K562 (cell line): ENCODE measurements at regions not wholly inside any gene's neighbourhood (a gene's known extent, or its start where the extent isn't known, plus 50 kb on each side); places are given as distances from the start of the nearest gene placed in this dataset.

Source experiments
- ATAC-seq: fragments of 200-7000 bp; cut with Tn5 transposase; 3 replicates; pipeline ENCODE4 v1.9.1; 2020; ENCODE audit warnings: moderate library complexity
- BruUV-seq: library from RNA; stranded (reverse); fragments of 400-500 nt; replicated peaks from 2 replicates; lab custom pipeline; 2021; lab: Mats Ljungman, UMichigan
- CTCF ChIA-PET: fragments of 300-600 bp; formaldehyde crosslinking; extraction: SDS; loops from one replicate; lab custom pipeline; 2021; ENCODE audit warnings: low intra/inter-chr PET ratio; lab: Yijun Ruan, JAX
- POLR2A ChIA-PET: fragments of 300-600, 350-650 bp; sonication (Branson Sonifier 250); formaldehyde crosslinking; extraction: SDS; loops from one replicate; lab custom pipeline; 2021; ENCODE audit warnings: antibody characterized with exemption, inconsistent platforms; lab: Yijun Ruan, JAX
- DNase-seq, 4 experiments: peaks; one replicate each; pipeline versions ENCODE4 v3.0.0 to v3.0.0-alpha.2; 2011 to 2018; ENCODE audit warnings: low spot score in 3 of 4, mixed read lengths in 3 of 4; ENCODE audit errors: extremely low read depth in 1 of 4
- FAIRE-seq: peaks from 2 replicates; lab custom pipeline; 2011; peaks lifted over from hg19 to GRCh38; lab: Jason Lieb, UNC
- H2AFZ ChIP-seq: 2 replicates; pipeline ENCODE4 v1.6.0; 2011; ENCODE audit warnings: low read depth, low read length, control low read depth, inconsistent platforms
- H3K27ac ChIP-seq: fragments of 200-600 bp; 3 replicates; pipeline ENCODE4 v1.8.0; 2011; ENCODE audit warnings: low read depth, mild to moderate bottlenecking, control low read depth, inconsistent platforms, low read length, moderate library complexity, mixed read lengths; ENCODE audit errors: extremely low read depth
- H3K27me3 ChIP-seq, 2 experiments: fragments of 300-600 bp in 1 of 2; 2 replicates in 1 of 2; 3 replicates in 1 of 2; pipeline versions ENCODE4 v1.6.0 to v1.8.0; 2011; ENCODE audit warnings: inconsistent platforms in 2 of 2, low read length in 2 of 2, mild to moderate bottlenecking in 1 of 2, mixed read lengths in 1 of 2, moderate library complexity in 1 of 2; ENCODE audit not compliant: control insufficient read depth in 2 of 2, insufficient read depth in 2 of 2
- H3K36me3 ChIP-seq: fragments of 300-600 bp; 3 replicates; pipeline ENCODE4 v1.8.0; 2011; ENCODE audit warnings: mild to moderate bottlenecking, low read length, inconsistent platforms; ENCODE audit not compliant: control insufficient read depth, insufficient read depth
- H3K4me1 ChIP-seq, 2 experiments: fragments of 200-600 bp in 1 of 2; replicated peaks in 1 of 2; 2 replicates in 1 of 2; 3 replicates in 1 of 2; pipeline versions ENCODE4 v1.5.1 to v1.8.0; 2011; ENCODE audit warnings: inconsistent platforms in 2 of 2, low read length in 2 of 2, mild to moderate bottlenecking in 1 of 2, mixed read lengths in 1 of 2, moderate library complexity in 1 of 2; ENCODE audit not compliant: control insufficient read depth in 2 of 2, insufficient read depth in 2 of 2
- H3K4me2 ChIP-seq: 2 replicates; pipeline ENCODE4 v1.6.1; 2011; ENCODE audit warnings: low read length, control low read depth, inconsistent platforms, mixed read lengths; ENCODE audit not compliant: insufficient read depth
- H3K4me3 ChIP-seq: fragments of 200-600 bp; sonication (generic), shearing (Covaris generic); 2 replicates; pipeline ENCODE4 v1.5.1; 2016; ENCODE audit warnings: control low read depth, inconsistent platforms
- H3K79me2 ChIP-seq: fragments of 200-600 bp; 3 replicates; pipeline ENCODE4 v1.8.0; 2011; ENCODE audit warnings: low read length, inconsistent platforms; ENCODE audit not compliant: control insufficient read depth, insufficient read depth
- H3K9ac ChIP-seq, 2 experiments: 2 replicates each; pipeline versions ENCODE4 v1.6.0 to v1.6.1; 2011; ENCODE audit warnings: low read depth in 2 of 2, low read length in 2 of 2, control low read depth in 1 of 2, inconsistent platforms in 1 of 2, mild to moderate bottlenecking in 1 of 2, mixed read lengths in 1 of 2; ENCODE audit not compliant: insufficient read depth in 1 of 2
- H3K9me1 ChIP-seq: one replicate; pipeline ENCODE4 v1.6.0; 2011; ENCODE audit warnings: inconsistent platforms, mild to moderate bottlenecking, low read length, moderate library complexity; ENCODE audit not compliant: control insufficient read depth, insufficient read depth
- H3K9me3 ChIP-seq: replicated peaks from 2 replicates; pipeline ENCODE4 v1.5.1; 2011; ENCODE audit warnings: low read depth, low read length, inconsistent platforms; ENCODE audit not compliant: control insufficient read depth, insufficient read depth
- H4K20me1 ChIP-seq: replicated peaks from 2 replicates; pipeline ENCODE4 v1.6.1; 2011; ENCODE audit warnings: low read length, inconsistent platforms, mixed read lengths; ENCODE audit not compliant: control insufficient read depth, insufficient read depth
- CBX5 ChIP-seq: IDR thresholded peaks from 2 replicates; pipeline ENCODE4 v1.6.1; 2014; ENCODE audit warnings: low read depth, borderline replicate concordance
- CREB1 ChIP-seq, 2 experiments: sonication (generic) in 1 of 2; formaldehyde crosslinking in 1 of 2; IDR thresholded peaks; 2 replicates each; pipeline versions ENCODE4 v1.6.1 to v1.8.0; 2012 to 2022; ENCODE audit warnings: inconsistent platforms in 1 of 2, mild to moderate bottlenecking in 1 of 2, missing genetic modification reagents in 1 of 2, moderate library complexity in 1 of 2
- FOXA1 ChIP-seq: fragments of 450-650 bp; IDR thresholded peaks from 2 replicates; pipeline ENCODE4 v1.6.1; 2016; ENCODE audit warnings: mild to moderate bottlenecking, borderline replicate concordance
- FOXJ2 ChIP-seq: fragments of 200-800 bp; sonication (Bioruptor generic); IDR thresholded peaks from 2 replicates; pipeline ENCODE4 v1.6.1; 2016; ENCODE audit warnings: missing genetic modification characterization, missing compliant biosample characterization
- MAFK ChIP-seq: IDR thresholded peaks from 2 replicates; pipeline ENCODE4 v1.6.1; 2011; ENCODE audit warnings: low read length, improper control_type of control experiment
- MEF2D ChIP-seq: conservative IDR thresholded peaks from 2 replicates; pipeline ENCODE4 v1.6.1; 2016; ENCODE audit warnings: low read depth, missing genetic modification characterization, missing compliant biosample characterization
- RBM39 ChIP-seq: fragments of 200-400 bp; formaldehyde crosslinking; optimal IDR thresholded peaks from 2 replicates; pipeline ENCODE3; 2018; ENCODE audit warnings: low read depth, low read length
- SAFB ChIP-seq: fragments of 200-400 bp; formaldehyde crosslinking; IDR thresholded peaks from 2 replicates; pipeline ENCODE4 v1.6.1; 2017; ENCODE audit warnings: low read depth, low read length, borderline replicate concordance
- TAF15 ChIP-seq: fragments of 200-400 bp; formaldehyde crosslinking; IDR thresholded peaks from 2 replicates; pipeline ENCODE4 v1.6.1; 2017; ENCODE audit warnings: mild to moderate bottlenecking, low read depth, low read length, moderate library complexity
- UBTF ChIP-seq, 2 experiments: IDR thresholded peaks; 2 replicates each; pipeline ENCODE4 v1.6.1; 2012; ENCODE audit warnings: improper control_type of control experiment in 2 of 2, low read depth in 2 of 2, low read length in 2 of 2, borderline replicate concordance in 1 of 2
- ZNF12 ChIP-seq: sonication (generic); formaldehyde crosslinking; IDR thresholded peaks from 2 replicates; pipeline ENCODE4 v1.4.0; 2020; ENCODE audit warnings: mild to moderate bottlenecking, missing genetic modification reagents
- ZNF143 ChIP-seq: sonication (generic); formaldehyde crosslinking; IDR thresholded peaks from 2 replicates; pipeline ENCODE4 v1.9.0; 2022; ENCODE audit warnings: mild to moderate bottlenecking, missing genetic modification reagents
- ZNF165 ChIP-seq: fragments of 250-450 bp; sonication (Bioruptor Pico); IDR thresholded peaks from 2 replicates; pipeline ENCODE4 v1.4.0; 2020; ENCODE audit warnings: borderline replicate concordance
- ZNF324 ChIP-seq: fragments of 250-450 bp; sonication (Bioruptor Pico); IDR thresholded peaks from 2 replicates; pipeline ENCODE4 v1.4.0; 2020; ENCODE audit warnings: mild to moderate bottlenecking
- ZNF584 ChIP-seq: fragments of 200-800 bp; sonication (Bioruptor generic); IDR thresholded peaks from 2 replicates; pipeline ENCODE4 v1.6.1; 2016; ENCODE audit warnings: low read depth, mild to moderate bottlenecking, missing genetic modification characterization, missing compliant biosample characterization
- WGBS: fragments of 100-300 bp; shearing (Covaris generic); methylation state at CpG from one replicate; pipeline ENCODE4 v1.1.6; 2016; ENCODE audit warnings: low coverage, mixed read lengths; ENCODE audit not compliant: insufficient coverage; ENCODE audit errors: missing lambda C conversion rate; 5-methylcytosine and 5-hydroxymethylcytosine counted together
- in situ Hi-C: fragments of 300-500 bp; cut with MboI; formaldehyde crosslinking; loops from 4 replicates; pipeline ENCODE4 v1.15.0; 2018; ENCODE audit warnings: inconsistent platforms, mixed read lengths
- intact Hi-C: fragments of 100-400 bp; cut with micrococcal nuclease; formaldehyde crosslinking; loops from 2 replicates; pipeline ENCODE4 v1.14.2; 2022

- peaks cover 4% of the 10 kb centered on the region for H3K9me3 ChIP-seq
- H3K4me3 ChIP-seq = no peak overlapping the region
- TF ChIP-seq TAF15 (no peak), CREB1 (IDR thresholded peaks at IDR 0.05) (no peak), CREB1 (CRISPR knock-in tag; IDR thresholded peaks at IDR 0.05) (no peak), ZNF143 (no peak), CBX5 (no peak), UBTF (IDR thresholded peaks at IDR 0.05; ENCODE audit: borderline replicate concordance in 1 of 2, low read depth in 2 of 2, low read length in 2 of 2) (no peak), ZNF165 (CRISPR knock-in tag) (no peak), ZNF324 (no peak), SAFB (no peak), RBM39 (no peak), FOXA1 (no peak), MEF2D (tag) (no peak), FOXJ2 (no peak), MAFK (no peak), ZNF12 (CRISPR knock-in tag) (no peak), ZNF584 (no peak)
- no peaks in the 10 kb centered on the region; a peak in 1 of 5 replicates for H3K4me1 ChIP-seq
- no peak for FAIRE-seq
- no peaks in the 10 kb centered on the region for H4K20me1 ChIP-seq
- H3K27me3 ChIP-seq = peaks cover 0 to 31% of the 10 kb centered on the region in 2 experiments; a peak in 3 of 5 replicates
- no peak for ATAC-seq
- no peak overlapping the region for H3K4me2 ChIP-seq
- in situ Hi-C loops (no loop called here), intact Hi-C loops (no loop called here)
- no peak overlapping the region for H2AFZ ChIP-seq
- H3K9me1 ChIP-seq = no peaks in the 10 kb centered on the region
- no peaks in the 10 kb centered on the region for H3K79me2 ChIP-seq
- no peak for DNase-seq
- H3K36me3 ChIP-seq = no peaks in the 10 kb centered on the region
- no TSS peak for BruUV-seq
- WGBS = 3% methylated on average over 5 of the region's 10 CpGs
- ChIA-PET CTCF (no interaction called here), POLR2A (interaction anchor here (0.5 to 0.8 kb wide), 2 partner anchors 11 to 28 kb away, joined by 3 read pairs; no protein-coding TSS in a partner anchor)
- no peak overlapping the region for H3K27ac ChIP-seq
- H3K9ac ChIP-seq = no peak overlapping the region
These were observed 129.8 kb upstream of the CHST15 start for GRCh38 chr10:124222988-124223710.
